Endothelial cell of umbilical vein (primary cell): ENCODE measurements at regions not wholly inside any gene's neighbourhood (a gene's known extent, or its start where the extent isn't known, plus 50 kb on each side); places are given as distances from the start of the nearest gene placed in this dataset.

ENCODE experiments used
- BruUV-seq: library from RNA; stranded (reverse); fragments of 400-500 nt; replicated peaks from 2 replicates; lab custom pipeline; 2021; lab: Mats Ljungman, UMichigan
- CTCF ChIA-PET: fragments of 300-600, 350-600 bp; sonication (Branson Sonifier 250); formaldehyde crosslinking; loops from one replicate; lab custom pipeline; 2021; ENCODE audit warnings: antibody characterized with exemption, inconsistent platforms; lab: Charles Lee
- POLR2A ChIA-PET: fragments of 300-600, 350-600 bp; sonication (Branson Sonifier 250); formaldehyde crosslinking; loops from one replicate; lab custom pipeline; 2021; ENCODE audit warnings: antibody characterized with exemption, inconsistent platforms; lab: Charles Lee
- DNase-seq: peaks from one replicate; pipeline ENCODE4 v3.0.0-alpha.2; 2011; ENCODE audit warnings: low read depth, low spot score
- FAIRE-seq: peaks from 2 replicates; lab custom pipeline; 2011; peaks lifted over from hg19 to GRCh38; lab: Jason Lieb, UNC
- H2AFZ ChIP-seq: 2 replicates; pipeline ENCODE4 v1.6.0; 2012; ENCODE audit warnings: low read depth, low read length, control low read depth, inconsistent platforms
- H3K27ac ChIP-seq: 2 replicates; pipeline ENCODE4 v1.5.1; 2011; ENCODE audit warnings: low read depth, mild to moderate bottlenecking, control low read depth, low read length, moderate library complexity; ENCODE audit not compliant: insufficient read depth
- H3K27me3 ChIP-seq, 2 experiments: 2 replicates each; pipeline versions ENCODE4 v1.6.0 to v1.6.1; 2011; ENCODE audit warnings: low read length in 2 of 2, mixed read lengths in 1 of 2; ENCODE audit not compliant: control insufficient read depth in 2 of 2, insufficient read depth in 2 of 2
- H3K36me3 ChIP-seq, 2 experiments: 2 replicates in 1 of 2; 3 replicates in 1 of 2; pipeline ENCODE4 v1.5.1; 2011; ENCODE audit warnings: low read length in 2 of 2, mild to moderate bottlenecking in 1 of 2, moderate library complexity in 1 of 2; ENCODE audit not compliant: control insufficient read depth in 2 of 2, insufficient read depth in 2 of 2; ENCODE audit errors: extremely low read depth in 1 of 2
- H3K4me1 ChIP-seq: 3 replicates; pipeline ENCODE4 v1.5.1; 2011; ENCODE audit warnings: mild to moderate bottlenecking, low read length; ENCODE audit not compliant: control insufficient read depth, insufficient read depth; ENCODE audit errors: extremely low read depth
- H3K4me2 ChIP-seq: 2 replicates; pipeline ENCODE4 v1.6.1; 2011; ENCODE audit warnings: low read length, control low read depth, mixed read lengths; ENCODE audit not compliant: insufficient read depth
- H3K4me3 ChIP-seq, 3 experiments: fragments of 200-600 bp in 1 of 3; sonication (generic), shearing (Covaris generic) in 1 of 3; replicated peaks in 1 of 3; 2 replicates each; pipeline ENCODE4 v1.5.1; 2011 to 2016; ENCODE audit warnings: control low read depth in 3 of 3, low read length in 3 of 3, mild to moderate bottlenecking in 2 of 3, inconsistent platforms in 1 of 3, low read depth in 1 of 3, moderate library complexity in 1 of 3; ENCODE audit not compliant: insufficient read depth in 1 of 3
- H3K79me2 ChIP-seq: 2 replicates; pipeline ENCODE4 v1.6.0; 2012; ENCODE audit warnings: low read length, inconsistent platforms; ENCODE audit not compliant: control insufficient read depth, insufficient read depth
- H3K9ac ChIP-seq: replicated peaks from 2 replicates; pipeline ENCODE3; 2011; ENCODE audit warnings: low read length, control low read depth; ENCODE audit not compliant: insufficient read depth; ENCODE audit errors: extremely low read depth
- H3K9me1 ChIP-seq: replicated peaks from 3 replicates; pipeline ENCODE4 v1.6.0; 2011; ENCODE audit warnings: mild to moderate bottlenecking, low read length; ENCODE audit not compliant: control insufficient read depth, insufficient read depth; ENCODE audit errors: extremely low read depth
- H3K9me3 ChIP-seq: replicated peaks from 2 replicates; pipeline ENCODE4 v1.5.1; 2012; ENCODE audit warnings: low read length, inconsistent platforms; ENCODE audit not compliant: control insufficient read depth, insufficient read depth
- H4K20me1 ChIP-seq: replicated peaks from 2 replicates; pipeline ENCODE3; 2011; ENCODE audit warnings: mild to moderate bottlenecking, low read length; ENCODE audit not compliant: control insufficient read depth, insufficient read depth; ENCODE audit errors: extremely low read depth
- CTCF ChIP-seq, 2 donors: IDR thresholded peaks; 1 replicate in 1 of 2; 2 replicates in 1 of 2; pipeline ENCODE4 v1.5.1; 2011; ENCODE audit warnings: low read length in 2 of 2, mild to moderate bottlenecking in 2 of 2, moderate library complexity in 2 of 2, control low read depth in 1 of 2, inconsistent platforms in 1 of 2, low read depth in 1 of 2; ENCODE audit not compliant: insufficient read depth in 1 of 2; ENCODE audit errors: extremely low read depth in 1 of 2
- EZH2 ChIP-seq: IDR thresholded peaks from 2 replicates; pipeline ENCODE4 v1.6.1; 2012; ENCODE audit warnings: borderline replicate concordance, low read depth, mild to moderate bottlenecking, moderate library complexity, low read length, inconsistent platforms; ENCODE audit not compliant: severe bottlenecking
- FOS ChIP-seq: IDR thresholded peaks from 2 replicates; pipeline ENCODE4 v1.6.1; 2011; ENCODE audit warnings: mild to moderate bottlenecking, low read length, moderate library complexity, borderline replicate concordance; ENCODE audit not compliant: insufficient read depth
- GATA2 ChIP-seq: IDR thresholded peaks from 2 replicates; pipeline ENCODE4 v1.7.0; 2011; ENCODE audit warnings: low read depth, mild to moderate bottlenecking, moderate library complexity, mixed read lengths, low read length; ENCODE audit not compliant: insufficient read length, insufficient read depth
- JUN ChIP-seq: IDR thresholded peaks from 2 replicates; pipeline ENCODE4 v1.6.1; 2011; ENCODE audit warnings: borderline replicate concordance, low read depth; ENCODE audit not compliant: insufficient read length, insufficient read depth
- MAX ChIP-seq: IDR thresholded peaks from 2 replicates; pipeline ENCODE4 v1.6.1; 2011; ENCODE audit not compliant: insufficient read depth, insufficient read length
- MYC ChIP-seq: IDR thresholded peaks from one replicate; pipeline ENCODE4 v1.6.1; 2011; ENCODE audit warnings: mild to moderate bottlenecking, low read depth, low read length
- POLR2A ChIP-seq: IDR thresholded peaks from 2 replicates; pipeline ENCODE4 v1.6.1; 2012; ENCODE audit warnings: low read depth, mild to moderate bottlenecking, control low read depth, low read length
- POLR2AphosphoS5 ChIP-seq: IDR thresholded peaks from 2 replicates; pipeline ENCODE4 v1.6.1; 2012; ENCODE audit warnings: low read depth, mild to moderate bottlenecking, control low read depth, low read length, moderate library complexity; ENCODE audit not compliant: insufficient read depth
- dilution Hi-C: fragments of 300-500 bp; cut with MboI; formaldehyde crosslinking; loops from one replicate; pipeline ENCODE4 v1.15.0; 2019; ENCODE audit warnings: low sequenced_read_pairs; ENCODE audit not compliant: extremely low pct_ligation_motif_present
- intact Hi-C: fragments of 100-400 bp; cut with micrococcal nuclease; formaldehyde crosslinking; loops from one replicate; pipeline ENCODE4 v1.10.0; 2022

- H3K9me3 ChIP-seq: no peaks in the 10 kb centered on the region
- CTCF ChIA-PET: no interaction called here
- H3K4me1 ChIP-seq: no peaks in the 10 kb centered on the region
- POLR2A ChIA-PET: no interaction called here
- no peak overlapping the region for H3K4me3 ChIP-seq
- intact Hi-C loops: no loop called here
- TF ChIP-seq POLR2A (no peak), EZH2 (no peak), POLR2AphosphoS5 (no peak), JUN (no peak), MAX (no peak), FOS (no peak), GATA2 (no peak), CTCF (IDR thresholded peaks at IDR 0.05; ENCODE audit: extremely low read depth in 1 of 2, insufficient read depth in 1 of 2, low read depth in 1 of 2, low read length in 2 of 2) (no peak), MYC (no peak)
- dilution Hi-C loops: no loop called here
- no peak overlapping the region for H2AFZ ChIP-seq
- no peaks in the 10 kb centered on the region for H3K9me1 ChIP-seq
- no peak overlapping the region for H3K9ac ChIP-seq
- no peak overlapping the region for H3K4me2 ChIP-seq
- no TSS peak for BruUV-seq
- FAIRE-seq (no peak), DNase-seq (no peak)
- H3K79me2 ChIP-seq: no peaks in the 10 kb centered on the region
- no peak overlapping the region for H3K27ac ChIP-seq
- peaks cover 0 to 2% of the 10 kb centered on the region in 2 experiments for H3K27me3 ChIP-seq
- H4K20me1 ChIP-seq: no peaks in the 10 kb centered on the region
- no peaks in the 10 kb centered on the region for H3K36me3 ChIP-seq
These were observed 175.0 kb upstream of the PFN2 start for GRCh38 chr3:150145659-150146058.
